22Rv1 (cell line): ENCODE measurements at regions not wholly inside any gene's neighbourhood (a gene's known extent, or its start where the extent isn't known, plus 50 kb on each side); places are given as distances from the start of the nearest gene placed in this dataset.

ENCODE experiments used
- H3K27ac ChIP-seq: fragments of 450-650 bp; 2 replicates; pipeline ENCODE4 v1.5.1; 2017
- ZFX ChIP-seq: fragments of 450-650 bp; IDR thresholded peaks from 2 replicates; pipeline ENCODE4 v1.6.1; 2017; ENCODE audit warnings: antibody characterized with exemption, borderline replicate concordance
- TF ChIP-seq, protein P1 (sequence below): fragments of 450-650 bp; IDR thresholded peaks from 2 replicates; pipeline ENCODE4 v1.5.1; 2017; ENCODE audit warnings: mild to moderate bottlenecking

DNA sequence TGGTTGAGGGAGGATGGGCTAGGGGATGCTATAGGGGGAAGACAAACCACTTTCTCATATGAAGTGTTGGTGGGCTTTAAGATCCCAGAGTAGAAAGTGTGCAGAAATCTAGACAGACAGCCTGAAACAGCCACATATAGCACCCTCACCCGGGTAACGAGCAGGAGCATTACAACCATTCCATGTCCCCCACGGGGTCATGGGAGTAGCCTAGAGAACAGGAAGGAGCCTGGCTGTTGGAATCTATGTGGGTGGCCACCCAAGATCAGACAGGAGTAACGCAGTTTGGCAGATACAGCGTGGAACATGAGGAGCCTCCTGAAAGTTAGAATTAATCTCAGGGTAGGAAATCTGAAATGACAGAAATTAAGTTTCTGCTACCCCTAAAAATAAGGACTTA lies 146.1 kb upstream of the RAI14 start:
- TF ChIP-seq, protein P1, sequence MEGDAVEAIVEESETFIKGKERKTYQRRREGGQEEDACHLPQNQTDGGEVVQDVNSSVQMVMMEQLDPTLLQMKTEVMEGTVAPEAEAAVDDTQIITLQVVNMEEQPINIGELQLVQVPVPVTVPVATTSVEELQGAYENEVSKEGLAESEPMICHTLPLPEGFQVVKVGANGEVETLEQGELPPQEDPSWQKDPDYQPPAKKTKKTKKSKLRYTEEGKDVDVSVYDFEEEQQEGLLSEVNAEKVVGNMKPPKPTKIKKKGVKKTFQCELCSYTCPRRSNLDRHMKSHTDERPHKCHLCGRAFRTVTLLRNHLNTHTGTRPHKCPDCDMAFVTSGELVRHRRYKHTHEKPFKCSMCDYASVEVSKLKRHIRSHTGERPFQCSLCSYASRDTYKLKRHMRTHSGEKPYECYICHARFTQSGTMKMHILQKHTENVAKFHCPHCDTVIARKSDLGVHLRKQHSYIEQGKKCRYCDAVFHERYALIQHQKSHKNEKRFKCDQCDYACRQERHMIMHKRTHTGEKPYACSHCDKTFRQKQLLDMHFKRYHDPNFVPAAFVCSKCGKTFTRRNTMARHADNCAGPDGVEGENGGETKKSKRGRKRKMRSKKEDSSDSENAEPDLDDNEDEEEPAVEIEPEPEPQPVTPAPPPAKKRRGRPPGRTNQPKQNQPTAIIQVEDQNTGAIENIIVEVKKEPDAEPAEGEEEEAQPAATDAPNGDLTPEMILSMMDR = no peak
- peak overlapping the region; percentile 80 for H3K27ac ChIP-seq

DNA sequence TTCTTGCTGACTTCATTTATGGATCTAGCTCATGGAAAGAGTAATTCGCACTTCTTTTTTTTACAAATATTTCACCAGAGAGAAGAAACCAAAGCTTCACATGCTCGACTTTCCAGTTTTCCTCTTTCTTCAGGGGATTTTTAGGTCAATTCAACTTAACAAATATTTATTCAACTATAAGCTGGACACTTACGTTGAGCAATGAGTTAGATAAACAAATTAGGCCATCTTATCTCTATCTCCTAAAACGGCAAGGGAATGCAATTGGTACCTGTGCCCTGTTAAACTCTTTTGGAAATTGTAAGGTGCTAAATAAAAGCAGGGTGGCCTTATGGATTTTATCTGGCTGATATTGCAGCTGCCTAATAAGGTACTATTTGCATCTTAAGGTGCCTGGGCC lies 145.1 kb upstream of the RAI14 start:
- H3K27ac ChIP-seq = peak overlapping the region; percentile 80

DNA sequence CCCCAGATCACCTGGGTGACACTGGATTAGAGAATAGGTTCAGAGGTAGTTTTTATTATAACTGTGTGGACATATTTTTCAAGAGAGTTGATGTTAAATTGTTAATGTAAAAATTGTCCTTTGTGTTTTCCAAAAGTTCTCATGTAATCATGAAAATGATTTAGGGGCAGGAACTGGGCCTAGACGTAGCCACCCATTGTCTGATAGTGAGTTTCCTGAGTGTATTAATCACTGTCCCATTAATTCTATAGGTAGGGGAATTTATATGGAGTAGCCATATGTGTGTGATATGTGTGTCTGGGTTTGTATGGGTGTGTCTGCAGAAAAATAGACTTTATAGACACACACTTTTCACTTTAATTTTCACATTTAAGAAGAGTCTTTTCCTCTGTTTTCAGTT lies 144.6 kb upstream of the RAI14 start:
- H3K27ac ChIP-seq = peak overlapping the region; percentile 80
- TF ChIP-seq ZFX = no peak
- TF ChIP-seq, protein P1 = no peak

More for the DNA sequence above, 145.1 kb upstream of the RAI14 start:
- TF ChIP-seq, protein P1 = no peak
- TF ChIP-seq ZFX = no peak

DNA sequence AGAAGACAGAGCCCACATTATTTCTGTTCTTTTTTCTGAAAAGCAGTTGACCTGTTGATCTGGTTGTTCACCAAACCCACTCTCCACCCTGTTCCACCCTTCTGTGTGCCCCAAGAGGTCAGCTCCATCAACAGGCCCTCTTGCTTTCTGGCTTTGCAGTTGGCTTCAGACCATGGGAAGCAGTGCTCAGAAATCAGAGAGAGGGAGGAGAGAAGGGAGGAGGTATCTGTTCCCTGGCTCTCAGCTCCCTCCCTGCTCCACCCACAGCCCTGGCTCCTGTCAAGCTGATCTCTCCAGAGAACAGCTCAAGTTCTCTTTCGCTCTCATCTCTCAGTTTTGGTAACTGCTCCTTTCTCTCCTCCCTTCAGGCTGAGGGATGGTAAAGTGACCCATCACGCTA lies 144.2 kb upstream of the RAI14 start:
- no peak for TF ChIP-seq ZFX
- TF ChIP-seq, protein P1 = no peak
- H3K27ac ChIP-seq = peak overlapping the region; percentile 80

DNA sequence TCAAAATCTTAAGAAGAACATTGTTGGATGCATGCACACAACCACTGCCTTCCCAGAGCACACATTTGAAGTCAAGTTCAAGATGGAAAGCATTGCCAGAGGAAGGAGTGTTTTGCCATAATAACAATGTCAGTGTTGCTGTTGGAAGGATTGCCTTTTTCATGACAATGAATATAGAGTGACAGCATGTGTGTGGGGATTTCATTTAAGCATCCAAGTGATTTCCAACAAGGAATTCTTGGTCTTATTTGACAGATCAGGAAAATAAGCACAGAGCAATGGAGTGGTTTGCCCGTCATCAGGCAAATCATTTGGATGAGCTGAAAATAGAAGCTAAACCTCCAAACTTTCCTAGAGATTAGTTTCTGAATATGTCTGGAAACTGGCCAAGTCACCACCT lies 140.0 kb upstream of the RAI14 start:
- H3K27ac ChIP-seq = no peak overlapping the region
- TF ChIP-seq ZFX = no peak
- TF ChIP-seq, protein P1 = no peak

DNA sequence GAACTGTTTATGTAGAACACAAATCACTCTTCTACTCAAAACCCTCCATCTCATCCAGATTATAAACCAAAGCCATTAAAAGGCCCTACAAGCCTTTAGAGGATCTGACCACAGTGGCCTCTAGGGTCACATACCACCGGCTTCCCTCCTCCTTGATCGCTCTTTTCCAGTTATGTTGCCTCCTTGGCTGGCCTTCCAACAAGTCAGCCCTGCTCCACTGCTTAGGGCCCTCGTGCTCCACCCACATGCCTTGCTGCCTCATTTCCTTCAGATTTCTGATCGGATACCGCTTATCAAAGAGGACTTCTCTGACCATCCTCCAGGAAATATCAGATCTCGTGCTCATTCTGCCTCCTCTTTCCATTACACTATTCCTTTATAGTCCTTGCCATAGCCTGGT lies 139.4 kb upstream of the RAI14 start:
- no peak for TF ChIP-seq ZFX
- TF ChIP-seq, protein P1 = no peak
- no peak overlapping the region for H3K27ac ChIP-seq

DNA sequence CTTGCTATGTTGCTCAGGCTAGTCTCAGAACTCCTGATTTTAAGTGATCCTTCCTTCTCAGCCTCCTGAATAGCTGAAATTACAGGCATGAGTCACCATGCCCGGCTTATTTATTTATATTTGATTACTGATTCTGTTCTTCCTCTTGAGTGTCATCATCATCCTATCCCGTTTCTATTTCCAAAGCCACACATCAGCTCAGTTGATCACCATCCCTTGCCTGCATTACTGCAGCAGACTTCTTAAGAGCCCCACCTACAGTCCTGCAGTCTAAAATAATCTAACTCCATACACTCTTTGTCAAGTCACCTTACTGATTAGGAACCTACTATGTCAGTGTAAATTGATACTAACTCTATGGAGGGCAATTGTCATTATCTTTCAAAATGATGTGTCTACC lies 138.9 kb upstream of the RAI14 start:
- no peak overlapping the region for H3K27ac ChIP-seq
- TF ChIP-seq ZFX = no peak
- TF ChIP-seq, protein P1 = no peak
